Stomach (tissue), 4 donors: ENCODE measurements at regions not wholly inside any gene's neighbourhood (a gene's known extent, or its start where the extent isn't known, plus 50 kb on each side); places are given as distances from the start of the nearest gene placed in this dataset.

Experiments used
- CTCF ChIP-seq, 7 experiments: fragments of 450-650 bp in 4 of 7; fragments of 200-600 bp in 3 of 7; sonication (generic) in 3 of 7; IDR thresholded peaks; one replicate each; pipeline ENCODE4 v1.5.1; 2016 to 2019; ENCODE audit warnings: antibody characterized with exemption in 7 of 7, control low read depth in 2 of 7, mild to moderate bottlenecking in 1 of 7
- EP300 ChIP-seq: sonication (generic); formaldehyde crosslinking; IDR thresholded peaks from one replicate; pipeline ENCODE4 v1.6.1; 2017; ENCODE audit warnings: antibody characterized with exemption

- TF ChIP-seq CTCF (IDR thresholded peaks at IDR 0.05), result no peak
- no peak for TF ChIP-seq EP300
These were observed 64.3 kb upstream of the FGFR2 start for GRCh38 chr10:121662531-121662930.
